Right lobe of liver (tissue), 4 donors: ENCODE measurements at regions not wholly inside any gene's neighbourhood (a gene's known extent, or its start where the extent isn't known, plus 50 kb on each side); places are given as distances from the start of the nearest gene placed in this dataset.

ENCODE experiments used
- CTCF ChIP-seq, 4 donors: fragments of 200-600 bp in 3 of 4; fragments of 450-650 bp in 1 of 4; IDR thresholded peaks; one replicate each; pipeline versions ENCODE4 v1.5.1 to v1.8.0; 2016 to 2022; ENCODE audit warnings: antibody characterized with exemption in 4 of 4, mild to moderate bottlenecking in 2 of 4
- POLR2A ChIP-seq: fragments of 450-650 bp; IDR thresholded peaks from one replicate; pipeline ENCODE4 v1.6.1; 2017; ENCODE audit warnings: antibody characterized with exemption, mild to moderate bottlenecking
- donor health status: DM: no; HTN: no; CAD: no.
- donor health status: DM: no; HTN: no; CAD: no.
- donor health status: DM: no; HTN: yes; CAD: no.

- TF ChIP-seq CTCF (IDR thresholded peaks at IDR 0.05) (no peak), POLR2A (no peak)
Observed at GRCh38 chr5:40381676-40382363, 297.9 kb upstream of the PTGER4 start.
